ENCODE measurements at regions not wholly inside any gene's neighbourhood (a gene's known extent, or its start where the extent isn't known, plus 50 kb on each side); places are given as distances from the start of the nearest gene placed in this dataset.
"Not testable (repeated sequence)": the region's sequence is repeated elsewhere in the genome, so short reads cannot be mapped to it uniquely, and the experiment has no call there.

DNA sequence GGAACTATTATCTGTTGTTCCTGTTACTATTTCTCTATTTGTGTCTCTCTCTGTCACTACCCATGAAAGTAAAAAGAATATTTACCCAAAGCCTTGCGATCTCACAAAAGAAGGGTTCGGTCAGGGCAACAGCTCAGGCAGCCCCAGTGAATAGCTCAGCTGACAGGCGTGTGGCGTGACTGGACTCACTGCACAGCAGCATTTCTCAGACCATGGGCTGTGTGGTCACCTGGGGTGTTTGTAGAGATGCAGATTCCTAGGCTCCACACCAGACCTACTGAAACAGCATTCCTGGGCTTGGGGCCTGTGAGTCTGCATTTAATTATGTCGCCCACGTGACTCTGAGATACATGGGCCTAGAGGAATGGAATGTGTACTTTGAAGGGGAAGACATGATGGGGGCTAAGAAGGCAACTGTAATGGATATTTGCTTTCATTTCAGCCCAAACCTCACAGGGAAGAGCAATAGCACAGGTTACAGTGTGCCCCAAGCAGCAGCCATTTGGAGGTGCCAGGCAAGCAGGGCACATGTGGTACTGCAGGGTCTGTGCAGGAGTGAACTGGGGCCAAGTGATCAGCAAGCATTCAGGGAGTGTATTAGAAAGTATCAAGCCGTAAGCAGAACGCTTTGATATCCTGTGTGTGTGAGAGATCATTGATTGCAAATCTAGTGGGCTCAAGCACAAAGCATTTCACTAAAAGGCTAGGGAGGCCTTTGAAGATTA lies 90.4 kb upstream of the RBMS1 start:
- DNase-seq (ENCODE audit: low spot score): no peak

DNA sequence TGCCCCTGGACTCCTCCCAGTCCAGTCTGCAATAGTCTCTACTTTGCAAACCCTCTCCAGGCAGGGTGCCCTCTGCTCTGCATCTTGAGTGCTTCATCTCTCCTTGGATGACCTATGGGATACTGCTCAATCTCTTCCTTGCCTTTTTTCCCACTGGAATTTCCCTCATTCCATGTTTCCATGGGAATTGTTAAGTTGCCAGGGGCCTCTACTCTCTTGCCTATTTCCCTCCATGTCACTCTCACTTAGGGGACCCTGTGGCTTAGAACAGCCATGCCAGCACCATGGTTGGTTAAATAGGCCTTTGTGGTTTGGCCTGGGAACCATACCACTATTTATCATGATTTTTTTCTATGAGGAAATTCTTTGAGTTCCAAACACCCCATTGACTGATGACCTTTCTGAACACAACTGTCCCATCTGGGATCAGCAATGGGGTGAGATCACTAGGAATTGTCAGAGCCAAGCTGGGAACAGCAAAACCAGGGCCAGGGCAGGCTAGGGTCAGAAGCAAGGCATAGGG lies 91.4 kb upstream of the RBMS1 start:
- no peak for DNase-seq (ENCODE audit: low spot score)

DNA sequence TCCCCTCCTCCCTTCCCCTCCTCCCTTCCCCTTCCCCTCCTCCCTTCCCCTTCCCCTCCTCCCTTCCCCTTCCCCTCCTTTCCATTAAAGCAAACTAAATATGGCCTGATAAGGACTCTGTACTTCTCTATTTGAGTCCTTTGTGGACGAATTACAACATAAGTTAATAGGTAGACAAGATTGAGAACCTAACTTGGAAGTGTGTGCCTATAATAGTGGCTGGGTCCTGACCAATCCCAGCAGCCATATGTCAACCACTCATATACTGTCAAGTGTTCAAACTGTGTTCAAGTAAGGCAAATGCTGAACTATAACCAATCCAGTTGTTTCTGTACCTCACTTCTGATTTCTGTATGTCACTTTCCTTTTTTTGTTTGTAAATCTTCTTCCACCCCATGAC lies 97.1 kb upstream of the RBMS1 start:
- DNase-seq (ENCODE audit: low spot score): no peak

DNA sequence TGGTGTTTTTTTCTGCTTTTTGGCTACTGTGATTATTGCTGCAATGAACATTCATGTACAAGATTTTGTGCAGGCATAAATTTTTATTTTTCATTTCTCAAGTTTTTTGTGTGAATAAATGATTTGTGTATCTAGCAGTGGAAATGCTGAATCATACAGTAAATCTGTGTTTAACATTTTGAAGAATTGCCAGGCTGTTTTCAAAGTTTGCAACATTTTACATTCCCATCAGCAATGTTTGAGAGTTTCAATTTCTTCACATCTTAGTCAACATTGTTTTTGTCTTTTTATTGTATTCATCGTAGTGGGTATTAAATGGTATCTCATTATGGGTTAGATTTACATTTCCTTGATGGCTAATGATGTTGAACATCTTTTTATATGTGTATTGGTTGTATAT lies 98.8 kb upstream of the RBMS1 start:
- no peak for DNase-seq (ENCODE audit: low spot score)

DNA sequence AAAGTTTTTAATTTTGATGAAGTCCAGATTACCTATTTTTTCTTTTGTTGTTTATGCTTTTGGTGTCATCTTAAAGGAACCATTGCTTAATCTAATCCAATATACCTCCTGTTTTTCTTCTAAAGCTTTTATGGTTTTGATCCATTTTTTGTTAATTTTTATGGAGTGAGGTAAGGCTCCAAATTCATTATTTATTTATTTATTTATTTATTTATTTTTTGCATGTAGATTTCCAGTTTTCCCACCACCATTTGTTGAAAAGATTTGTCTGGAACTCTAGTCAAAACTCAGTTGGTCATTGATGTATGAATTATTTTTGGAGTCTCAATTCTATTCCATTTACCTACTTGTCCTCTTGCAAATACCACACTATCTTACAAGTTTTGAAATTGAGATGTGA lies 99.4 kb upstream of the RBMS1 start:
- no peak for DNase-seq (ENCODE audit: low spot score)

DNA sequence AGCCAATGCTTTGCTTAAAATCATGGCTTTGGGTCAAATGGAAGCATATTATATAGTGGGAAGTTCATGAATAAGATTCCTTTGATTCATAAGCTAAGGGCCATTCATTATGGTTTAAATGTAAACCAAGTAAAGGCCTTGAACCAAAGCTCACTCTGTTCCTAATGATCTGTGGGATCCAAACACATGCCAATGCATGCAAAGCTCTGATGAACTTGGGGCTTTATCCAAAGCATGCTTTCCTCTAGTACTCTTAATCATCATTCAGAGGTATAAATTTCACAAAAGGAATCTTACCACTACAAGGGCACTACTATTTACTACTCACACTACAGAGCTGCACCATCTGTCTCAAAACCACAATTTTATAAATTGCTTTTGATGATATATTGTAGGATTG lies 102.8 kb upstream of the RBMS1 start:
- peak; percentile 18 for DNase-seq (ENCODE audit: low spot score)

DNA sequence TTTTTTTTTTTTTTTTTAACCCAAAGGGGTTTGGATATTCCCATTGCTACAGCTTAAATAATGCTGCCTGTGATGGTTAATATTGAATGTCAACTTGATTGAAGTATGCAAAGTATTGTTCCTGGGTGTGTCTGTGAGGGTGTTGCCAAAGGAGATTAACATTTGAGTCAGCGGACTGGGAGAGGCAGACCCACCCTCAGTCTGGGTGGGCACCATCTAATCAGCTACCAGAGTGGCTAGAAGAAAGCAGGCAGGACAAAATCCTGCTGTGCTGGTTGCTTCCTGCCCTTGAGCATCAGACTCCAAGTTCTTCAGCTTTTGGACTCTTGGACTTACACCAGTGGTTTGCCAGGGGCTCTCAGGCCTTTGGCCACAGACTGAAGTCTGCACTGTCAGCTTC lies 106.8 kb upstream of the RBMS1 start:
- DNase-seq (ENCODE audit: low spot score): not testable (repeated sequence)

DNA sequence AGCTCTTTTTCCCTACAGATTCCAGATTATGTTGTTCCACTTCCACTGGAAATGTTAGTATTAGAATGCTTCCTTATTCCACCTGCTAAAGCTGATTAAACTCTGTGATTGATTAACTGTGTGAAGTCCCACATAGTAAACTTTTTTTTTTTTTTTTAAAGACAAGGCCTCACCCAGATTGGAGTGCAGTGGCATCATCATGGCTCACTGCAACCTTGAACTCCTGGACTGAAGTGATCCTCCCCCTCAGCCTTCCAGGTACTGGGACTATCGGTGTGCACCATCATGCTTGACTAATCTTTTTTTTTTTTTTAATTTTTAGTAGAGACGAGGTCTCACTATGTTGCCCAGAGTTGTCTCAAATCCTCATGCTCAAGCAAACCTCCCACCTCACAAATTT lies 108.5 kb upstream of the RBMS1 start:
- no peak for DNase-seq (ENCODE audit: low spot score)

DNA sequence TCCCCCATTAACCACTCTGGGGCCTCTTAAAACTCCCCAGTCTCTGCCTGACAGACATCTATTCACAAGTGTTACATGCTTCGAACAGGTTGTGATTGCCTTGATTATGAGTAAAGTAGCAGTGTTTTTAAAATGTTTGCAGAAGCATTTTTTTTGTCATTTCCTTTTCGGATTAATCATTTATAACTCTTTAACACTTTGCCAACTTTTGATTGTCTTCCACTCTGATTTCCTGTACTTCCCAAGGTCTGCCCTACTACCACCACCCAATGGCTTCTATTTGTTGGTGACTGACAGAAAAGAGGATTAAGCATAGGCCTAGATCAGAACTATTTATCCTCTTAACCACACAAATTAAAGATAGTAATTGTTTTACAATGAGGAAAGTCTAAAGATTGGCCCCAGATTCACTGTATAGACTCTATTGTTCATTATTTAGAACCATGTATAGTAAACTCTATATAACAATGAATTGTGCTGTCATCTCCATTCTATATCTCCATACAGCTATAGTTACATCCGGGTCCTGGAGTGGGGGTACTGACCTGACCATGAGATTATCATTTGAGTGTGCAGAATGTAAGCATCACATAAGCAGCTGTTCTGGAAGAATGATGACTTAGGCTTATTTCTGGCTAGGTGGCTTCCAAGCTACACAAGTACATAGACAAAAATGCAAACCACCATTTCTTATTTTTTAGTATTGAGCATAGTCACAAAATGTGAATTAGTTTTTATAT lies 110.3 kb upstream of the RBMS1 start:
- DNase-seq (ENCODE audit: low spot score): no peak

DNA sequence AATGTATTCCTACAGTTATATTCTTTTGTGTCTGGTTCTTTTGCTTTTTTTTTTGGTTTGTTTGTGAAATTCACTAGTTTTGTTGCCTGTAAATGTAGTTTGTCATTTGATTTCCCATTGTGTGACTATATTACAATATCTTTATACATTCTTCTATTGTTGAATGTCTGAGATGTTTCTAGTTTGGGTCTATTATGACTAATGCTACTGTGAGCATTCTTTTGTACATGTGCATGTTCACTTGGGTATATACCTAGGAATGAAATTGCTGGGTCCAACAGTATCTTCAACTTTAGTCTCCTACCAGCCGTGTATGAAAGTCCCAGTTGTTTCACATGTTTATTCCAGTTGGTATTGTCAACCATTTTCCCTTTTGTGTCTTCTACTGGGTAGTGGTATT lies 112.7 kb upstream of the RBMS1 start:
- DNase-seq (ENCODE audit: low spot score): no peak

DNA sequence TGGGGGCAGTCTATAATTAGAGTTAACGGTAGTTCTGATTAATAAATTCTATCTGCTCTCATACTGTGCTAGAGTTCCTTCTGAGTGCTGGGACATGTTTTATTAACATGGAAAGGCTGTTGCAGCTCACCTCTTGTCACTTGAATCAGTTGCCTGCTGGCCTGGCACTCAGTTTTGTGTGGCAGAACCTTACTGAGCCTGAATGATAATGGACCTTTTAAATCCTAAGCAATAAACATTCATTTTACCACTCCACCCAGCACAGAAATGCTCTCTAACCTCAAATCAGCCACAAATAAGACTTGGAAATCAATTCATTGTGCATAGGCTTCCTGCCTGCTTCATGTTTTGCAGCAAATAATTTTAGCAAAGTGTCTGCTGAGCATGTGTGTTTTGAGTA lies 115.0 kb upstream of the RBMS1 start:
- no peak for DNase-seq (ENCODE audit: low spot score)

DNA sequence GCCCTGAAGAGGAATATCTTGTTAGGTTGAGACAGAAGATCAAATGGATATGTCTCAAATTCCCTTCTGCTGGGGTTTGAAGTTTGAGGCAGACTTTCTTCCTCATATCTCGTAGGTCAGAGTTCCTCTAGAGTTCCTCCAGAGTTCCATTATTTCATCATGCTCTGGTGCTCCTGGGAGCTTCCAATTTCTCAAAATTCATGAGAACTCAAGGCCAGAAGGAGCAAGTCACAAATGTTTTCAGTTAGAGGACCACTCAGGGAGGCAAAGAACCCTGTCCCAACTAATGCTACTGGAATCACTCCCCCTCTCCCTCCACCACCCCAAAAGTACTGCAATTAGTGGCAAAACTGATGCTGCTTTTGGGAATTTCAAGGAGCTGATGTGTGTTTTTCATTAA lies 115.7 kb upstream of the RBMS1 start:
- no peak for DNase-seq (ENCODE audit: low spot score)

DNA sequence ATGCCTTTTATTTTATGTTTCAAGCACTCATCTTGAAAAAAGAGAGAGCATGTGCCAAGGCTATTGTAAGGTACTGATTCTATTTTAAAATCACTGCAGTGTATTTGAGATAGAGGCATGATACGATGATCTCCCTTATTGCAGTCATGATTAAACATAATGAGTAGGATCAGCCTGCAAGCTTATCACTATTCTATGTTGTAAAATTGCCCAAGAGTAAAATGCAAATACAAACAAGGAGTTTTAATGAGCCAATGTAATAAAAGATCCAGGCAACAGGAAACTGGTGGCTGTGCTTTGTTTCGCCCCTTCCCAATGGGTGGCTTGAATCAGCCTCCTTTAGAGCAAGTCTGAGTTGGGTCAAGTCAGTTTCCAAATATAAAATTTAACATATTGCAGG lies 116.4 kb upstream of the RBMS1 start:
- DNase-seq (ENCODE audit: low spot score): no peak

DNA sequence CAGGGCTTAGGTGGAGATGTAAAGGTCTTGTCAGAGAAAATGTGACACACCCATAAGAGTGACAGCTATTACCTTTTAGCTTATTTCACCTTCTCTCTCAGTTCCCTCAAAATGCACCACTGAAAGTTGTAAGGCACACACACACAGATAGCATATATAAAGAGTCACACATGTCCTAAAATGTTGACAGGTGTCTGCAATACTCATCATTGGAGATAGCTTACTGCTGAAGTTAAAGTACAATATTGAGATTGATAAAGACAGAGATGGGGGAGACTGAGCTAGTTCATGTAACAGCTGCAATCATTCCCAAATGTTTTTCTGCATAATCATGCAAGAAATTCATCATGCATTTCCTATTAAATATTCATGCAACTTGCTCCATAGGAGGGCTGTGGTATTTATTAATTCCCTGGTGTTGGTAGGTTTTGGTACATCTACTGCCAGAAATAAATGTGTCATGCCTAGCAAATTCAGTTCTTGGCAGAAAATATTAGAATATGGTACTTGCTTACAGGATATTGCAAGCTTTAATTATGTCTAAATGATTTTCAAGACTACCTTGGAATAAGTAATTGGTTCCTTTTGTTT lies 118.8 kb upstream of the RBMS1 start:
- DNase-seq (ENCODE audit: low spot score): no peak

DNA sequence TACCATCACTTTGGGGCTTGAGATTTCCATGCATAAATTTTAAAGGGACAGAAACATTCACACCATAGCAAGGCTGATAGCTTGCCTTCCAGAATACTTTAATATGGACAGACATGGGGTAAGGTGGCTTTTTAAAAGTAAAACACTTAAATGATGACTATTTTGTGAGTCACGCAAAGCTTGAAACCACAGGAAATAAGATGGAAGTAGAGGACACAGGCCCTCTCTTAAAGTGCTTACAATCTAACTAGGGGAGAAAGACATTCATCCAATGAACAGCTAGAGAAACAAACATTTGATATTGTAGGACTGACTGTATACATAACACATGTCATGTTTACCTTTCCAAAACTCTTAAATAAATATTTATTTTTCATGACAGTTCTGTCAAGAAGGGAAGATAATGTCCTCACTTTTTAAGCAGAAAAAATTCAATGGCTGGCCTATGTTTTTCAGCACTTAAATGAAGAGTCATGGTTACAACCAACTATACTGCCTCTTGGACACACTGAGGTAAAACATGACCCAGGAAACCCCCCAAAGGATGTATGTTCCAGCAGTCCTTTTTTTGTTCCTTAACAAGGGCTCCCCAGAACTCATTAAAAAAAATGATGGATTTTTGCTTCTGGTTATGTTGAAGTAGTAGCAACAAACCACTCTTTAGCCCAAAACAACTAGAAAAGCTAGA lies 120.0 kb upstream of the RBMS1 start:
- no peak for DNase-seq (ENCODE audit: low spot score)

DNA sequence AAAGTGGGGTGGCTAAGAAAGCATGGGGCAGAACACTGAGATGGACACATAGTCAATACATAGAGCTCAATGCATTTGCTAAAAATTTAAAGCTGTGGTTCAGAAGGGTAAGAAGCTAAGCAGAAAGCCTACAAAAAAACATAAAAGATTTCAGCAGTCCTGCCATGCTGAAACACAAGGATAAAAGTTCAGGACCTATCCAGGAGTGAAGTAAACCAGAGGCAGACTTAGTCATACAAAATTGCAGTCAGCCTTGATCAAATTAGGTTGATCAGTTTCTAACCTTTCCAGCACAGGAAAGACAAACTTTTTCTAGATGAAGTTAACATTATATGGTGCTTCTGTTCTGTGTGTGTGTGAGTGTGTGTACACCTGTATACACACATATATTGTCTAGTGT lies 120.8 kb upstream of the RBMS1 start:
- no peak for DNase-seq (ENCODE audit: low spot score)

DNA sequence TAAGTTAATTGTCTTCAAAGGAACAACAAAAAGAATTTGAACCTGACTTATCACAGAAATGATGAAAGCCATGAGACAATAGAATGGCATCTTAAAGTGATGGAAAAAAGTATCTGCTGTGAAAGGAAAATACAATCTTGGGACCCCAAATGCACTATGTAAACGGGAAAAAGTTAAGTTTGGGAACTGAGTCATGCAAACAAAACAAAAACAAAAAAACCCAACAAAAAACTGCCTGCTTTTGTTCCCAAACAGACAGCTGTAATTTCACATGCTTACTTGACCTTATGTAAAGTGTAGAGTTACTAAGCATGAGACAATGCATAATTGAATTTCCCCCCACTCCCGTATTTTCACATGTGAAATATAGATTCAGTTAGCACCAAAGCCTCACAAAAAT lies 122.1 kb upstream of the RBMS1 start:
- no peak for DNase-seq (ENCODE audit: low spot score)

DNA sequence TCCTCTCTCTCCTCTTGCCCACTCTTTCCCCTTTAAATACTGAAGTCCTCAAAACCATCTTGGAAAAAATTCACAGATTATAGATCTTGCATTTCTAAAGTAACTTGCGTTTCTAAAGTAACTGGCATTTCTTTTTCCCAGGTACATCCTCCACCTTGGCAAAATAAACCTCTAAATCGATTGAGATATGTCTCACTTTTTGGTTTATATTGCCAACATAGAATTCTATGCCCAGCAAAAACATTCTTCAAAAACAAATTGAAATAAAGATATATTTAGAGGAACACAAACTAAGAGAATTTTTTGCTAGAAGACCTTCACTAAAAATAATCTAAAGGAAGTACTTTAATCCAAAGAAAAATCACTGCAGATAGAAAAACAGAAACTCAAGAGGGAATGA lies 122.5 kb upstream of the RBMS1 start:
- DNase-seq (ENCODE audit: low spot score): no peak

DNA sequence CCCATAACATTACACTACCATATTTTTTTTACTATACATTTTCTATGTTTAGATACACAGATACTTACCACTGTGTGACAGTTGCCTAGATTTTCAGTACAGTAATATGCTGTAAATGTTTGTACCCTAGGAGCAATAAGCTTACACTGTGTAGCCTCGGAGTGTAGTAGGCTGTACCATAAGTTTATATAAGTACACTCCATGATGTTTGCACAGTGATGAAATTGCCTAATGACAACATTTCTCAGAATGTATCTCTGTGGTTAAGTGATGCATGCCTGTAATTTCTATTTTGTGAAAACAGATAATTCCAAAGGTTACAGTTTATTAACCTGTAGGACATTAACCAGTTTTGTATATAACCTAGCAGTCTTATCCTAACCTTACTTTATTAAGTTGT lies 128.1 kb upstream of the RBMS1 start:
- no peak for DNase-seq (ENCODE audit: low spot score)

DNA sequence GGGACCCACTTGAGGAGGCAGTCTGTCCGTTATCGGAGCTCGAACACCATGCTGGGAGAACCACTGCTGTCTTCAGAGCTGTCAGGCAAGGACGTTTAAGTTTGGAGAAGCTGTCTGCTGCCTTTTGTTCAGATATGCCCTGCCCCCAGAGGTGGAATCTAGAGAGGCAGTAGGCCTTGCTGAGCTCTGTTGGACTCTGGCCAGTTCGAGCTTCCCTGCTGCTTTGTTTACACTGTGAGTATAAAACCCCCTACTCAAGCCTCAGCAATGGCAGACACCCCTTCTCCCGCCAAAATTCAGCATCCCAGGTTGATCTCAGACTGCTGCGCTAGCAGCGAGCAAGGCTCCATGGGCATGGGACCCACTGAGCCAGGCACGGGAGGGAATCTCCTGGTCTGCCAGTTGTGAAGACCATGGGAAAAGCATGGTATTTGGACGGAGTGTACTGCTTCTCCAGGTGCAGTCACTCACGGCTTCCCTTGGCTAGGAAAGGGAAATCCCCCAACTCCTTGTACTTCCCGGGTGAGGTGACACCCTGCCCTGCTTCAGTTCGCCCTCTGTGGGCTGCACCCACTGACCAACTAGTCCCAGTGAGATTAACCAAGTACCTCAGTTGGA lies 134.5 kb upstream of the RBMS1 start:
- not testable (repeated sequence) for DNase-seq (ENCODE audit: low spot score)

DNA sequence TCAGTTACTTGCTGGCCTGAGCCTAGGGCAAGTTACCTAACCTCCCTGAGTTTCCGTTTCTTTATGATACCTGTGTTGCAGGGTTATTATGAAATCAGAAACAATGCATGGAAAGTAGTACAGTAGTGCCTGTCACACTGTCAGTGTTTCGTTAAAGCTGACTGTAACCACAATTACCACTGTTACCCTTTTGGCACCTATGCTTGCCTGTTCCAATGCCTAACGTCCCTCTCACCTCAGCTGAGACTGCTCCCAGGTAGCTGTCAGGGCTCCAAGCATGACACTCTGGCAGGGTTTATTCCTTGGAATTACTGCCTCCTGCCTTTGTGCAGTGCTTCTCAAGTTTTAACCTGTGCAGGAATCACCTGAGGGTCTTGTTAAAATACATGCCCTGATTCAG lies 135.2 kb upstream of the RBMS1 start:
- DNase-seq (ENCODE audit: low spot score): no peak

Data from COLO829 (cell line).